ENCODE measurements at regions not wholly inside any gene's neighbourhood (a gene's known extent, or its start where the extent isn't known, plus 50 kb on each side); places are given as distances from the start of the nearest gene placed in this dataset.

- DNase-seq = no peak
- no peak overlapping the region for H2AFZ ChIP-seq (ENCODE audit: low read depth)
- TF ChIP-seq REST (IDR thresholded peaks at IDR 0.05; ENCODE audit: low read depth, low read length) (no peak), TCF12 (IDR thresholded peaks at IDR 0.05) (no peak), SIN3A (IDR thresholded peaks at IDR 0.05; ENCODE audit: borderline replicate concordance, low read depth, low read length) (no peak), YY1 (IDR thresholded peaks at IDR 0.05; ENCODE audit: low read depth) (no peak), RCOR1 (IDR thresholded peaks at IDR 0.05; ENCODE audit: low read length) (no peak), USF1 (IDR thresholded peaks at IDR 0.05; ENCODE audit: borderline replicate concordance, low read depth) (no peak)
- H3K4me2 ChIP-seq = no peak overlapping the region
- ChIA-PET CTCF (no interaction called here), POLR2A (no interaction called here)
- 49% methylated on average over 12 of the region's 12 CpGs for WGBS (ENCODE audit: low lambda C conversion rate)
- no peaks in the 10 kb centered on the region for H3K36me3 ChIP-seq (replicated peaks in 1 of 2; ENCODE audit: control insufficient read depth in 1 of 2, insufficient read depth in 2 of 2, low read length in 1 of 2)
- no peaks in the 10 kb centered on the region for H3K4me1 ChIP-seq (ENCODE audit: control insufficient read depth in 1 of 2, insufficient read depth in 2 of 2, low read depth in 1 of 2, low read length in 1 of 2)
- no peaks in the 10 kb centered on the region for H3F3A ChIP-seq (replicated peaks; ENCODE audit: insufficient read depth)
- no peaks in the 10 kb centered on the region for H3K9me3 ChIP-seq
- no peaks in the 10 kb centered on the region for H3K9me2 ChIP-seq
- no peak overlapping the region for H3K4me3 ChIP-seq (ENCODE audit: low read depth in 2 of 2, low read length in 1 of 2)
- no peaks in the 10 kb centered on the region for H4K20me1 ChIP-seq (ENCODE audit: insufficient read depth)
- no peaks in the 10 kb centered on the region for H3K27me3 ChIP-seq (ENCODE audit: insufficient read depth)
- no peaks in the 10 kb centered on the region for H3K79me2 ChIP-seq (ENCODE audit: insufficient read depth)
- H3K9ac ChIP-seq = no peak overlapping the region
- no peak overlapping the region for H3K27ac ChIP-seq (ENCODE audit: low read depth in 2 of 2, low read length in 1 of 2)
Observed at GRCh38 chr3:76203578-76203977, 418.2 kb upstream of the ZNF717 start.

GRCh38 chr3:76206346-76206745 lies 421.0 kb upstream of the ZNF717 start:
- no peaks in the 10 kb centered on the region for H3F3A ChIP-seq (replicated peaks; ENCODE audit: insufficient read depth)
- POLR2A ChIA-PET = no interaction called here
- H3K27ac ChIP-seq (ENCODE audit: low read depth in 2 of 2, low read length in 1 of 2) = no peak overlapping the region
- no peaks in the 10 kb centered on the region for H3K27me3 ChIP-seq (ENCODE audit: insufficient read depth)
- no peaks in the 10 kb centered on the region for H3K9me2 ChIP-seq
- no peak overlapping the region for H3K9ac ChIP-seq
- DNase-seq = no peak
- no peaks in the 10 kb centered on the region for H3K79me2 ChIP-seq (ENCODE audit: insufficient read depth)
- no peaks in the 10 kb centered on the region for H3K9me3 ChIP-seq
- H4K20me1 ChIP-seq (ENCODE audit: insufficient read depth) = no peaks in the 10 kb centered on the region
- CTCF ChIA-PET = interaction anchor here (1.0 kb wide), 1 partner anchor 364 kb away, joined by 3 read pairs; no protein-coding TSS in a partner anchor
- H2AFZ ChIP-seq (ENCODE audit: low read depth) = no peak overlapping the region
- no peak overlapping the region for H3K4me2 ChIP-seq
- H3K4me3 ChIP-seq (ENCODE audit: low read depth in 2 of 2, low read length in 1 of 2) = no peak overlapping the region
- H3K4me1 ChIP-seq (ENCODE audit: control insufficient read depth in 1 of 2, insufficient read depth in 2 of 2, low read depth in 1 of 2, low read length in 1 of 2) = no peaks in the 10 kb centered on the region
- WGBS (ENCODE audit: low lambda C conversion rate) = 13% methylated on average over 3 of the region's 3 CpGs
- no peaks in the 10 kb centered on the region for H3K36me3 ChIP-seq (replicated peaks in 1 of 2; ENCODE audit: control insufficient read depth in 1 of 2, insufficient read depth in 2 of 2, low read length in 1 of 2)
- TF ChIP-seq RCOR1 (IDR thresholded peaks at IDR 0.05; ENCODE audit: low read length) = no peak
- TF ChIP-seq CTCF (IDR thresholded peaks at IDR 0.05) = no peak
- TF ChIP-seq GABPA (IDR thresholded peaks at IDR 0.05; ENCODE audit: low read depth) = no peak
- TF ChIP-seq NRF1 (IDR thresholded peaks at IDR 0.05; ENCODE audit: low read depth, low read length) = no peak
- TF ChIP-seq, protein P1, sequence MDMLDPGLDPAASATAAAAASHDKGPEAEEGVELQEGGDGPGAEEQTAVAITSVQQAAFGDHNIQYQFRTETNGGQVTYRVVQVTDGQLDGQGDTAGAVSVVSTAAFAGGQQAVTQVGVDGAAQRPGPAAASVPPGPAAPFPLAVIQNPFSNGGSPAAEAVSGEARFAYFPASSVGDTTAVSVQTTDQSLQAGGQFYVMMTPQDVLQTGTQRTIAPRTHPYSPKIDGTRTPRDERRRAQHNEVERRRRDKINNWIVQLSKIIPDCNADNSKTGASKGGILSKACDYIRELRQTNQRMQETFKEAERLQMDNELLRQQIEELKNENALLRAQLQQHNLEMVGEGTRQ (IDR thresholded peaks at IDR 0.05; ENCODE audit: borderline replicate concordance, low read depth, low read length) = no peak
- TF ChIP-seq RAD21 (IDR thresholded peaks at IDR 0.05; ENCODE audit: low read length) = no peak
- TF ChIP-seq TCF12 (IDR thresholded peaks at IDR 0.05) = no peak
- no peak for TF ChIP-seq JUND (IDR thresholded peaks at IDR 0.05)
- no peak for TF ChIP-seq TAF1 (IDR thresholded peaks at IDR 0.05; ENCODE audit: borderline replicate concordance, low read depth, low read length)
- no peak for TF ChIP-seq USF1 (IDR thresholded peaks at IDR 0.05; ENCODE audit: borderline replicate concordance, low read depth)
- TF ChIP-seq POLR2AphosphoS5 (IDR thresholded peaks at IDR 0.05; ENCODE audit: low read depth, low read length) = no peak
- TF ChIP-seq SMC3 (IDR thresholded peaks at IDR 0.05; ENCODE audit: low read depth, low read length) = no peak
- no peak for TF ChIP-seq MAX (IDR thresholded peaks at IDR 0.05; ENCODE audit: low read depth)
- no peak for TF ChIP-seq RXRA (IDR thresholded peaks at IDR 0.05; ENCODE audit: borderline replicate concordance, low read depth)
- no peak for TF ChIP-seq FOXM1 (IDR thresholded peaks at IDR 0.05; ENCODE audit: low read depth)
- no peak for TF ChIP-seq EP300 (IDR thresholded peaks at IDR 0.05; ENCODE audit: borderline replicate concordance in 1 of 2, low read depth in 1 of 2, low read length in 1 of 2)
- TF ChIP-seq SIN3A (IDR thresholded peaks at IDR 0.05; ENCODE audit: borderline replicate concordance, low read depth, low read length) = no peak
